H9 (cell line): ENCODE measurements at regions not wholly inside any gene's neighbourhood (a gene's known extent, or its start where the extent isn't known, plus 50 kb on each side); places are given as distances from the start of the nearest gene placed in this dataset.
"Not testable (repeated sequence)": the region's sequence is repeated elsewhere in the genome, so short reads cannot be mapped to it uniquely, and the experiment has no call there.

Source experiments
- DNase-seq: peaks from one replicate; pipeline ENCODE4 v3.0.0-alpha.2; 2017
- H2AFZ ChIP-seq: one replicate; pipeline ENCODE4 v1.6.1; 2013; ENCODE audit warnings: mild to moderate bottlenecking, low read length, control low read depth, moderate library complexity
- H2AK5ac ChIP-seq: 2 replicates; pipeline ENCODE4 v1.6.1; 2013; ENCODE audit warnings: low read length, control low read depth, mixed read lengths; ENCODE audit not compliant: insufficient read length
- H2BK120ac ChIP-seq: one replicate; pipeline ENCODE4 v1.6.1; 2013; ENCODE audit warnings: low read depth, mild to moderate bottlenecking, low read length, control low read depth, inconsistent platforms; ENCODE audit not compliant: poor library complexity, severe bottlenecking
- H2BK12ac ChIP-seq: 2 replicates; pipeline ENCODE4 v1.6.1; 2013; ENCODE audit warnings: low read length, control low read depth, mixed read lengths, low read depth; ENCODE audit not compliant: insufficient read length
- H2BK15ac ChIP-seq: 2 replicates; pipeline ENCODE4 v1.6.1; 2013; ENCODE audit warnings: low read depth, low read length, control low read depth
- H2BK20ac ChIP-seq: one replicate; pipeline ENCODE4 v1.6.1; 2013; ENCODE audit warnings: low read depth, mild to moderate bottlenecking, low read length, control low read depth, inconsistent platforms; ENCODE audit not compliant: poor library complexity, severe bottlenecking
- H2BK5ac ChIP-seq: 2 replicates; pipeline ENCODE4 v1.6.1; 2013; ENCODE audit warnings: low read length, control low read depth, mixed read lengths; ENCODE audit not compliant: insufficient read length
- H3K14ac ChIP-seq: 2 replicates; pipeline ENCODE4 v1.6.1; 2013; ENCODE audit warnings: low read length, control low read depth; ENCODE audit not compliant: insufficient read depth
- H3K18ac ChIP-seq: 2 replicates; pipeline ENCODE4 v1.6.1; 2013; ENCODE audit warnings: low read depth, mild to moderate bottlenecking, mixed read lengths, low read length, control low read depth; ENCODE audit not compliant: insufficient read length
- H3K23ac ChIP-seq: 2 replicates; pipeline ENCODE4 v1.6.1; 2013; ENCODE audit warnings: low read length, control low read depth, mixed read lengths, low read depth; ENCODE audit not compliant: insufficient read length
- H3K23me2 ChIP-seq: 2 replicates; pipeline ENCODE4 v1.6.1; 2013; ENCODE audit warnings: low read depth, mild to moderate bottlenecking, mixed read lengths, low read length, control low read depth; ENCODE audit not compliant: insufficient read length, poor library complexity, severe bottlenecking
- H3K27ac ChIP-seq: 2 replicates; pipeline ENCODE4 v1.5.1; 2013; ENCODE audit warnings: low read length, control low read depth, mixed read lengths, low read depth; ENCODE audit not compliant: insufficient read length
- H3K27me3 ChIP-seq: 2 replicates; pipeline ENCODE4 v1.6.1; 2013; ENCODE audit warnings: low read length, control low read depth, inconsistent platforms; ENCODE audit not compliant: insufficient read depth
- H3K4ac ChIP-seq: 2 replicates; pipeline ENCODE4 v1.6.1; 2013; ENCODE audit warnings: low read depth, mild to moderate bottlenecking, control low read depth, inconsistent platforms, low read length, moderate library complexity
- H3K4me1 ChIP-seq: 2 replicates; pipeline ENCODE4 v1.6.1; 2013; ENCODE audit warnings: low read length, control low read depth, inconsistent platforms; ENCODE audit not compliant: insufficient read depth
- H3K4me2 ChIP-seq: 2 replicates; pipeline ENCODE4 v1.6.1; 2013; ENCODE audit warnings: low read length, control low read depth, mixed read lengths; ENCODE audit not compliant: insufficient read length, insufficient read depth
- H3K56ac ChIP-seq: 2 replicates; pipeline ENCODE4 v1.6.1; 2013; ENCODE audit warnings: low read depth, mild to moderate bottlenecking, mixed read lengths, low read length, control low read depth; ENCODE audit not compliant: insufficient read length
- H3K79me1 ChIP-seq: 2 replicates; pipeline ENCODE4 v1.6.1; 2013; ENCODE audit warnings: low read depth, mild to moderate bottlenecking, moderate library complexity, low read length, control low read depth, inconsistent platforms; ENCODE audit not compliant: insufficient read depth, poor library complexity, severe bottlenecking
- H3K79me2 ChIP-seq: 2 replicates; pipeline ENCODE4 v1.6.1; 2013; ENCODE audit warnings: low read length, control low read depth, inconsistent platforms; ENCODE audit not compliant: insufficient read depth
- H3K9ac ChIP-seq: 2 replicates; pipeline ENCODE4 v1.6.1; 2013; ENCODE audit warnings: low read length, control low read depth, mixed read lengths; ENCODE audit not compliant: insufficient read length; ENCODE audit errors: extremely low read depth
- H3K9me3 ChIP-seq: one replicate; pipeline ENCODE4 v1.6.1; 2013; ENCODE audit warnings: low read depth, low read length, inconsistent platforms; ENCODE audit not compliant: control insufficient read depth
- H3T11ph ChIP-seq: one replicate; pipeline ENCODE4 v1.6.1; 2013; ENCODE audit warnings: mild to moderate bottlenecking, low read length, control low read depth, inconsistent platforms
- H4K20me1 ChIP-seq: one replicate; pipeline ENCODE4 v1.6.1; 2013; ENCODE audit not compliant: control insufficient read depth, insufficient read length, insufficient read depth
- H4K5ac ChIP-seq: 2 replicates; pipeline ENCODE4 v1.6.1; 2013; ENCODE audit warnings: low read depth, mild to moderate bottlenecking, mixed read lengths, low read length, control low read depth; ENCODE audit not compliant: insufficient read length
- H4K8ac ChIP-seq: replicated peaks from 2 replicates; pipeline ENCODE4 v1.6.1; 2013; ENCODE audit warnings: low read length, control low read depth, mixed read lengths, low read depth; ENCODE audit not compliant: insufficient read length
- H4K91ac ChIP-seq: 2 replicates; pipeline ENCODE4 v1.6.1; 2013; ENCODE audit warnings: low read depth, mild to moderate bottlenecking, moderate library complexity, mixed read lengths, low read length, control low read depth; ENCODE audit not compliant: insufficient read length
- H3K27ac Mint-ChIP-seq, 3 experiments: 2 replicates in 2 of 3; 3 replicates in 1 of 3; pipeline ENCODE4 v1.8.0; 2020 to 2021; ENCODE audit warnings: mixed read lengths in 3 of 3, mild to moderate bottlenecking in 1 of 3, moderate library complexity in 1 of 3
- H3K27me3 Mint-ChIP-seq: 2 replicates; pipeline ENCODE4 v1.8.0; 2021; ENCODE audit warnings: low read depth, mild to moderate bottlenecking, moderate library complexity, mixed read lengths
- H3K36me3 Mint-ChIP-seq, 3 experiments: 2 replicates in 2 of 3; 3 replicates in 1 of 3; pipeline ENCODE4 v1.8.0; 2020 to 2021; ENCODE audit warnings: low read depth in 3 of 3, mixed read lengths in 3 of 3; ENCODE audit not compliant: insufficient read depth in 1 of 3
- H3K4me1 Mint-ChIP-seq, 2 experiments: 2 replicates each; pipeline ENCODE4 v1.8.0; 2020; ENCODE audit warnings: mixed read lengths in 2 of 2
- H3K4me3 Mint-ChIP-seq, 2 experiments: 2 replicates in 1 of 2; 3 replicates in 1 of 2; pipeline ENCODE4 v1.8.0; 2020 to 2021; ENCODE audit warnings: mild to moderate bottlenecking in 2 of 2, mixed read lengths in 2 of 2, moderate library complexity in 1 of 2
- H3K9me3 Mint-ChIP-seq, 2 experiments: 2 replicates in 1 of 2; 3 replicates in 1 of 2; pipeline ENCODE4 v1.8.0; 2020; ENCODE audit warnings: mild to moderate bottlenecking in 2 of 2, mixed read lengths in 2 of 2, moderate library complexity in 1 of 2
- WGBS: extraction: QIAGEN DNeasy Blood & Tissue Kit; methylation state at CpG from one replicate; pipeline ENCODE4 v1.1.7; 2013; ENCODE audit warnings: missing lambda C conversion rate, low lambda C conversion rate, mixed read lengths; ENCODE audit not compliant: insufficient read length; ENCODE audit errors: extremely low coverage; 5-methylcytosine and 5-hydroxymethylcytosine counted together
- TF ChIP-seq, protein P1 (sequence below): fragments of 200-600 bp; sonication (generic); conservative IDR thresholded peaks from 3 replicates; pipeline ENCODE4 v1.8.0; 2021; ENCODE audit warnings: antibody characterized with exemption, mild to moderate bottlenecking

DNA sequence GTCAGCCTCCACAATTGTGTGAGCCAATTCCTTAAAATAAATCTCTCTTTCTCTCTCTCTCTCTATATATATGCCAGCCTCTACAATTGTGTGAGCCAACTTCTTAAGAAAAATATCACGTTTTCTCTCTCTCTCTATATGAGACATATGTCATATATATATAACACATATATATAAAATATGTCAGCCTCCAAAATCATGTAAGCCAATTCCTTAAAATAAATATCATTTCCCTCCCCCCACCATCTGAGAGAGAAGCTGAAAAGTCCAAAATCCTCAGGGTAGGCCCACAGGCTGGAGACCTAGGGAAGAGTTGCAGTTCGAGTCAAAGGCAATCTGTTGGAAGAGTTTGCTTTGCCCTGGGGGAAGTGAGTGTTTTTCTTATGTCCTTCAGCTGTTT lies 158.1 kb upstream of the RPS23 start:
- Histone ChIP-seq H2BK15ac (no peak overlapping the region), H3K79me1 (no peaks in the 10 kb centered on the region), H3K56ac (no peak overlapping the region), H4K91ac (no peak overlapping the region), H3T11ph (no peak overlapping the region), H3K4me1 (peaks cover 3% of the 10 kb centered on the region; the same call in 1 of the 2 replicates), H2AFZ (no peak overlapping the region), H3K27me3 (no peaks in the 10 kb centered on the region), H3K18ac (no peak overlapping the region), H3K23me2 (no peaks in the 10 kb centered on the region), H3K9ac (no peak overlapping the region), H3K23ac (no peak overlapping the region), H2BK20ac (no peak overlapping the region), H3K79me2 (no peaks in the 10 kb centered on the region), H4K8ac (no peak overlapping the region), H3K4ac (no peak overlapping the region), H2BK12ac (no peak overlapping the region), H4K5ac (no peak overlapping the region), H3K14ac (no peak overlapping the region), H2BK120ac (no peak overlapping the region), H2AK5ac (no peak overlapping the region), H3K9me3 (no peaks in the 10 kb centered on the region), H2BK5ac (no peak overlapping the region), H4K20me1 (no peaks in the 10 kb centered on the region), H3K4me2 (no peak overlapping the region), H3K27ac (no peak overlapping the region)
- H3K27ac Mint-ChIP-seq, result no peak overlapping the region
- WGBS, result no CpG with 5 or more reads among the region's 2 CpGs
- TF ChIP-seq, protein P1, sequence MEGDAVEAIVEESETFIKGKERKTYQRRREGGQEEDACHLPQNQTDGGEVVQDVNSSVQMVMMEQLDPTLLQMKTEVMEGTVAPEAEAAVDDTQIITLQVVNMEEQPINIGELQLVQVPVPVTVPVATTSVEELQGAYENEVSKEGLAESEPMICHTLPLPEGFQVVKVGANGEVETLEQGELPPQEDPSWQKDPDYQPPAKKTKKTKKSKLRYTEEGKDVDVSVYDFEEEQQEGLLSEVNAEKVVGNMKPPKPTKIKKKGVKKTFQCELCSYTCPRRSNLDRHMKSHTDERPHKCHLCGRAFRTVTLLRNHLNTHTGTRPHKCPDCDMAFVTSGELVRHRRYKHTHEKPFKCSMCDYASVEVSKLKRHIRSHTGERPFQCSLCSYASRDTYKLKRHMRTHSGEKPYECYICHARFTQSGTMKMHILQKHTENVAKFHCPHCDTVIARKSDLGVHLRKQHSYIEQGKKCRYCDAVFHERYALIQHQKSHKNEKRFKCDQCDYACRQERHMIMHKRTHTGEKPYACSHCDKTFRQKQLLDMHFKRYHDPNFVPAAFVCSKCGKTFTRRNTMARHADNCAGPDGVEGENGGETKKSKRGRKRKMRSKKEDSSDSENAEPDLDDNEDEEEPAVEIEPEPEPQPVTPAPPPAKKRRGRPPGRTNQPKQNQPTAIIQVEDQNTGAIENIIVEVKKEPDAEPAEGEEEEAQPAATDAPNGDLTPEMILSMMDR, result no peak
- H3K4me3 Mint-ChIP-seq, result no peak overlapping the region
- H3K4me1 Mint-ChIP-seq, result peaks cover 8 to 18% of the 10 kb centered on the region in 2 experiments
- no peaks in the 10 kb centered on the region for H3K27me3 Mint-ChIP-seq
- no peak for DNase-seq
- peaks cover 6 to 20% of the 10 kb centered on the region in 2 experiments for H3K9me3 Mint-ChIP-seq
- H3K36me3 Mint-ChIP-seq, result peaks cover 4 to 26% (median 13%) of the 10 kb centered on the region in 3 experiments; a peak in 6 of 7 replicates

DNA sequence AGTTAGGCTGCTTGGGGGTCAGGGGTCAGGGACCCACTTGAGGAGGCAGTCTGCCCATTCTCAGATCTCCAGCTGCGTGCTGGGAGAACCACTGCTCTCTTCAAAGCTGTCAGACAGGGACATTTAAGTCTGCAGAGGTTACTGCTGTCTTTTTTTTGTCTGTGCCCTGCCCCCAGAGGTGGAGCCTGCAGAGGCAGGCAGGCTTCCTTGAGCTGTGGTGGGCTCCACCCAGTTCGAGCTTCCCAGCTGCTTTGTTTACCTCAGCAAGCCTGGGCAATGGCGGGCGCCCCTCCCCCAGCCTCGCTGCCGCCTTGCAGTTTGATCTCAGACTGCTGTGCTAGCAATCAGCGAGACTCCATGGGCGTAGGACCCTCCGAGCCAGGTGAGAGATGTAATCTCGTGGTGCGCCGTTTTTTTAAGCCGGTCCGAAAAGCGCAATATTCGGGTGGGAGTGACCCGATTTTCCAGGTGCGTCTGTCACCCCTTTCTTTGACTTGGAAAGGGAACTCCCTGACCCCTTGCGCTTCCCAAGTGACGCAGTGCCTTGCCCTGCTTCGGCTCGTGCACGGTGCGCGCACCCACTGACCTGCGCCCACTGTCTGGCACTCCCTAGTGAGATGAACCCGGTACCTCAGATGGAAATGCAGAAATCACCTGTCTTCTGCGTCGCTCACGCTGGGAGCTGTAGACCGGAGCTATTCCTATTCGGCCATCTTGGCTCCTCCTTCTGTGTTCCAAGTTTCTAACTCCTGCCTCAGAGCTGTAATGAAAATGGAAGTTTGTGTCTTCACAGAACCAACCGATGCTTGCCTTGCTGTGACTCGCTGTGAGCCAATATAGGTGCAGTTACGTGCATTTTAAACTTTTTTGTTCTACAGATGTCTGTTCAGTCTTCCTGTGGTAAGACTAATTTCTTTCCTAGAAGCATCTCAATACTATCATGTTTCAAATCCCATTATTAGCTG lies 156.8 kb upstream of the RPS23 start:
- H2BK12ac ChIP-seq, H3T11ph ChIP-seq, H3K9me3 ChIP-seq, H2BK15ac ChIP-seq, H3K23me2 ChIP-seq, H3K23ac ChIP-seq, DNase-seq, H3K27ac ChIP-seq, H3K27me3 Mint-ChIP-seq, H2BK5ac ChIP-seq, H3K79me2 ChIP-seq, H2BK20ac ChIP-seq, H3K4ac ChIP-seq, H4K91ac ChIP-seq, H3K56ac ChIP-seq, H3K14ac ChIP-seq, H2AK5ac ChIP-seq, H3K79me1 ChIP-seq, H3K4me1 ChIP-seq, H3K27me3 ChIP-seq, H4K8ac ChIP-seq, H4K20me1 ChIP-seq: not testable (repeated sequence)
- peak overlapping the region; percentile 28 for H3K4me2 ChIP-seq
- peaks cover 8 to 18% of the 10 kb centered on the region in 2 experiments for H3K4me1 Mint-ChIP-seq
- peak overlapping the region; percentile 55 to 57 for H3K4me3 Mint-ChIP-seq
- no CpG with 5 or more reads among the region's 35 CpGs for WGBS
- H2BK120ac ChIP-seq, result peak overlapping the region; percentile 29
- peak overlapping the region; percentile 9 to 98 (median 95) for H3K27ac Mint-ChIP-seq
- H4K5ac ChIP-seq, result peak overlapping the region; percentile 97
- H3K9ac ChIP-seq, result peak overlapping the region; percentile 16
- peaks cover 6 to 20% of the 10 kb centered on the region in 2 experiments for H3K9me3 Mint-ChIP-seq
- peak overlapping the region; percentile 79 for H3K18ac ChIP-seq
- H2AFZ ChIP-seq, result peak overlapping the region; percentile 4
- H3K36me3 Mint-ChIP-seq, result peaks cover 4 to 22% (median 13%) of the 10 kb centered on the region in 3 experiments; a peak in 6 of 7 replicates
